ENCODE measurements at regions not wholly inside any gene's neighbourhood (a gene's known extent, or its start where the extent isn't known, plus 50 kb on each side); places are given as distances from the start of the nearest gene placed in this dataset.

DNA sequence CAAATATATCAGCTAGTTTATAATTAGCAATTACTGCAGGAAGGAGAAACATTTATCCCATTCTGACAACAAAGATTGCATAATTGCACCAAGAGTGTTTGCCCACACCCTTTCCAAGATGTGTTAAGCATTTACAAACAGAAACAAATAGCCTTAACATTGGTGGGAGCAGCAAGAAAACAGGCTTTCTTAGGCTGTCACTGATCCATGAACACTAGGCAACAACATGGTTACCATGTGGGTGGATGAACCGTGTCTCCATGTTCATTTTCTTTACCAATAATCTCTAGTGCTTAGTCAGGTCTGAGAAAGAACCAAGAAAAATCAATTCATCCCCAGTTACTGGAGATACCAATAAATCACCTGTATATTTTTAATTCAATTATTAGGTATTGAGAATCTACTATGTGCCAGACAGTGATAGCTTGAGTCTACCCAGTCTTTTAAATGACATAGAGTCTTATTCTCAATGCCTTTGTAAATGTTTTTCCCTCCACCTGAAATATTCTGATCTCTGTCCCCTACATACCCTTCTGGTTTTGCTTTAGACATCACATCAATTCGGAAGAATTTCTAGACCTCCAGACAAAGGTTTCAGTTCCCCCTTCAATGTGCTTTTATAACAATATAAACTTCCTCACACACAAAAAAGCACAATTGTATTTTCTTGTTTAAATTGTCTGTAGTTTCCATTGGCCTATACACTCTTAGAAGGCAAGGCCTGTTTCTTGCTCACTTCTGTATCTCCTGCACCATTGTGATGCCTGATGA is 286.6 kb downstream of the PPP1R2C start:
- Histone ChIP-seq H3K27me3 (no peaks in the 10 kb centered on the region), H3K4me3 (ENCODE audit: low read depth, low read length) (no peak overlapping the region), H3K9me3 (no peaks in the 10 kb centered on the region), H3K4me1 (no peaks in the 10 kb centered on the region), H3K36me3 (no peaks in the 10 kb centered on the region)
- no peak for TF ChIP-seq CTCF (IDR thresholded peaks at IDR 0.05; ENCODE audit: low read depth, low read length)
- no peak for DNase-seq

GRCh38 chrX:42490111-42490510 is 287.9 kb downstream of the PPP1R2C start:
- H3K36me3 ChIP-seq: no peaks in the 10 kb centered on the region
- no peak for DNase-seq
- H3K9me3 ChIP-seq: no peaks in the 10 kb centered on the region
- no peak for TF ChIP-seq CTCF (IDR thresholded peaks at IDR 0.05; ENCODE audit: low read depth, low read length)
- no peaks in the 10 kb centered on the region for H3K4me1 ChIP-seq
- no peaks in the 10 kb centered on the region for H3K27me3 ChIP-seq
- no peak overlapping the region for H3K4me3 ChIP-seq (ENCODE audit: low read depth, low read length)

GRCh38 chrX:42485601-42486000 is 292.4 kb downstream of the PPP1R2C start:
- no peak for DNase-seq

DNA sequence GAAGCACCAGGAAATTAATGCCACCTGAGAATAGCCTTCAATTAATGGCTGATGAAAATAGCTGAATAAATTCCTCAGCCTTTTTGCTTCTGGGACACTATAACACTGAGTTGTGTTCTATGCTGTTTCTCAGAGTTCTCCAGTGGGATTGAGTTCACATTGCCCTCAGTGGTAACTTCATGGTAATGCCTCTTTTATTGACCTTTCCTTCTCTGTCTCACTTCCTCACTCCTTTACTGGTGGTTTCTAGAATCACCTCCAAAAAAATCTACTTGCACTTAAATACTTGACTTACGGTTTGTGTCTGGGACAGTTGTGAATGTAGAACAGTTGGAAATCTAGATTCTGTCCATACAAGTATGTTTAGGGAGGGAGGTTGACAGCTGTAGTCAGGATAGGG is 293.7 kb downstream of the PPP1R2C start:
- no peaks in the 10 kb centered on the region for H3K9me3 ChIP-seq
- H3K4me1 ChIP-seq: no peaks in the 10 kb centered on the region
- H3K36me3 ChIP-seq: no peaks in the 10 kb centered on the region
- H3K4me3 ChIP-seq (ENCODE audit: low read depth, low read length): no peak overlapping the region
- no peaks in the 10 kb centered on the region for H3K27me3 ChIP-seq
- no peak for TF ChIP-seq CTCF (IDR thresholded peaks at IDR 0.05; ENCODE audit: low read depth, low read length)
- no peak for DNase-seq

More at GRCh38 chrX:42485601-42486000, 292.4 kb downstream of the PPP1R2C start:
- no peaks in the 10 kb centered on the region for H3K4me1 ChIP-seq
- no peak for TF ChIP-seq CTCF (IDR thresholded peaks at IDR 0.05; ENCODE audit: low read depth, low read length)
- H3K9me3 ChIP-seq: no peaks in the 10 kb centered on the region
- no peaks in the 10 kb centered on the region for H3K36me3 ChIP-seq
- H3K27me3 ChIP-seq: no peaks in the 10 kb centered on the region
- no peak overlapping the region for H3K4me3 ChIP-seq (ENCODE audit: low read depth, low read length)

- no peaks in the 10 kb centered on the region for H3K4me1 ChIP-seq
- DNase-seq: no peak
- H3K9me3 ChIP-seq: no peaks in the 10 kb centered on the region
- H3K27me3 ChIP-seq: no peaks in the 10 kb centered on the region
- H3K36me3 ChIP-seq: no peaks in the 10 kb centered on the region
- H3K4me3 ChIP-seq (ENCODE audit: low read depth, low read length): no peak overlapping the region
- TF ChIP-seq CTCF (IDR thresholded peaks at IDR 0.05; ENCODE audit: low read depth, low read length): no peak
Measured at GRCh38 chrX:42477396-42477795, 300.6 kb downstream of the PPP1R2C start.

GRCh38 chrX:42472727-42473126 is 305.2 kb downstream of the PPP1R2C start:
- Histone ChIP-seq H3K27me3 (no peaks in the 10 kb centered on the region), H3K4me1 (no peaks in the 10 kb centered on the region)

More at GRCh38 chrX:42472727-42473126, 305.2 kb downstream of the PPP1R2C start:
- TF ChIP-seq CTCF (IDR thresholded peaks at IDR 0.05; ENCODE audit: low read depth, low read length): no peak
- no peaks in the 10 kb centered on the region for H3K36me3 ChIP-seq
- DNase-seq: no peak
- H3K9me3 ChIP-seq: no peaks in the 10 kb centered on the region
- no peak overlapping the region for H3K4me3 ChIP-seq (ENCODE audit: low read depth, low read length)
